K562 (cell line): ENCODE measurements at regions not wholly inside any gene's neighbourhood (a gene's known extent, or its start where the extent isn't known, plus 50 kb on each side); places are given as distances from the start of the nearest gene placed in this dataset.

Source experiments
- EZH2 ChIP-seq: IDR thresholded peaks from 2 replicates; pipeline ENCODE4 v1.6.1; 2012; ENCODE audit warnings: low read depth, mild to moderate bottlenecking, inconsistent platforms, low read length, borderline replicate concordance
- HMGXB4 ChIP-seq: sonication (generic); formaldehyde crosslinking; IDR thresholded peaks from 2 replicates; pipeline ENCODE4 v1.8.1; 2023; ENCODE audit warnings: mild to moderate bottlenecking, missing genetic modification reagents
- NR3C1 ChIP-seq: sonication (generic); formaldehyde crosslinking; IDR thresholded peaks from 2 replicates; pipeline ENCODE4 v1.8.1; 2022; ENCODE audit warnings: missing genetic modification reagents
- PHF8 ChIP-seq: fragments of 200-600 bp; sonication (generic); IDR thresholded peaks from 2 replicates; pipeline ENCODE4 v1.6.1; 2012; ENCODE audit warnings: mixed run types, mild to moderate bottlenecking, inconsistent platforms, low read length, moderate library complexity, borderline replicate concordance
- SRSF9 ChIP-seq: fragments of 200-400 bp; formaldehyde crosslinking; IDR thresholded peaks from 2 replicates; pipeline ENCODE4 v1.6.1; 2017; ENCODE audit warnings: low read depth, low read length, borderline replicate concordance
- TARDBP ChIP-seq: fragments of 450-650 bp; IDR thresholded peaks from 2 replicates; pipeline ENCODE4 v1.6.1; 2016
- ZNF444 ChIP-seq: fragments of 250-450 bp; sonication (Bioruptor Pico); IDR thresholded peaks from 2 replicates; pipeline ENCODE4 v1.4.0; 2020; ENCODE audit warnings: mild to moderate bottlenecking, moderate library complexity
- ZZZ3 ChIP-seq: fragments of 450-650 bp; IDR thresholded peaks from 2 replicates; pipeline ENCODE4 v1.6.1; 2016; ENCODE audit warnings: antibody characterized with exemption, mild to moderate bottlenecking, moderate library complexity
- TF ChIP-seq, protein P1 (sequence below), 2 experiments: fragments of 450-650 bp in 1 of 2; sonication (generic) in 1 of 2; formaldehyde crosslinking in 1 of 2; IDR thresholded peaks; 2 replicates each; pipeline versions ENCODE4 v1.7.1 to v1.9.0; 2016 to 2022; ENCODE audit warnings: inconsistent platforms in 1 of 2, mild to moderate bottlenecking in 1 of 2, missing genetic modification reagents in 1 of 2

DNA sequence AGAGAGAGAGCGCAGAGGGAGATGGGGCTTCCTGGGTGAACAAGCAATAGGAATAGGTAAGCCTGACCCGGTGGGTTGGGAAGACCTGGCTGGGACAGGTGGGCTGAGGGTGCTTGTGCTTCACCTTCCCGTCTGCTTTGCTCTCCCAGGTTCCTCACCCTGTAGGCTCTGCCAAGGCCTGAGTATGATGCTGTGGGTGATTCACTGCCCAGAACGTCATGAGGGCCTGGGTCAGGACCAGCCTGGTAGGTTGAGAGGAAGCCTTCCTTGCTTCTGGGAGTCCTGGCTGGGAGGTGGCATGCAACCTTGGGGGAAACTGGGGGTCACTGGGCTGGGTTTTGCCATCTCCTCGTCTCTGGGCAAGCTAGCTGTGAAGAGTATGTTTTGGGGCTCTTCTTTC is 220.2 kb upstream of the APCDD1 start:
- no peak for TF ChIP-seq EZH2
- no peak for TF ChIP-seq ZZZ3
- no peak for TF ChIP-seq HMGXB4
- TF ChIP-seq SRSF9 = no peak
- TF ChIP-seq TARDBP = no peak
- no peak for TF ChIP-seq ZNF444 (CRISPR knock-in tag)
- TF ChIP-seq NR3C1 (CRISPR knock-in tag) = no peak
- TF ChIP-seq, protein P1, sequence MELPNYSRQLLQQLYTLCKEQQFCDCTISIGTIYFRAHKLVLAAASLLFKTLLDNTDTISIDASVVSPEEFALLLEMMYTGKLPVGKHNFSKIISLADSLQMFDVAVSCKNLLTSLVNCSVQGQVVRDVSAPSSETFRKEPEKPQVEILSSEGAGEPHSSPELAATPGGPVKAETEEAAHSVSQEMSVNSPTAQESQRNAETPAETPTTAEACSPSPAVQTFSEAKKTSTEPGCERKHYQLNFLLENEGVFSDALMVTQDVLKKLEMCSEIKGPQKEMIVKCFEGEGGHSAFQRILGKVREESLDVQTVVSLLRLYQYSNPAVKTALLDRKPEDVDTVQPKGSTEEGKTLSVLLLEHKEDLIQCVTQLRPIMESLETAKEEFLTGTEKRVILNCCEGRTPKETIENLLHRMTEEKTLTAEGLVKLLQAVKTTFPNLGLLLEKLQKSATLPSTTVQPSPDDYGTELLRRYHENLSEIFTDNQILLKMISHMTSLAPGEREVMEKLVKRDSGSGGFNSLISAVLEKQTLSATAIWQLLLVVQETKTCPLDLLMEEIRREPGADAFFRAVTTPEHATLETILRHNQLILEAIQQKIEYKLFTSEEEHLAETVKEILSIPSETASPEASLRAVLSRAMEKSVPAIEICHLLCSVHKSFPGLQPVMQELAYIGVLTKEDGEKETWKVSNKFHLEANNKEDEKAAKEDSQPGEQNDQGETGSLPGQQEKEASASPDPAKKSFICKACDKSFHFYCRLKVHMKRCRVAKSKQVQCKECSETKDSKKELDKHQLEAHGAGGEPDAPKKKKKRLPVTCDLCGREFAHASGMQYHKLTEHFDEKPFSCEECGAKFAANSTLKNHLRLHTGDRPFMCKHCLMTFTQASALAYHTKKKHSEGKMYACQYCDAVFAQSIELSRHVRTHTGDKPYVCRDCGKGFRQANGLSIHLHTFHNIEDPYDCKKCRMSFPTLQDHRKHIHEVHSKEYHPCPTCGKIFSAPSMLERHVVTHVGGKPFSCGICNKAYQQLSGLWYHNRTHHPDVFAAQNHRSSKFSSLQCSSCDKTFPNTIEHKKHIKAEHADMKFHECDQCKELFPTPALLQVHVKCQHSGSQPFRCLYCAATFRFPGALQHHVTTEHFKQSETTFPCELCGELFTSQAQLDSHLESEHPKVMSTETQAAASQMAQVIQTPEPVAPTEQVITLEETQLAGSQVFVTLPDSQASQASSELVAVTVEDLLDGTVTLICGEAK (IDR thresholded peaks at IDR 0.05) = no peak
- TF ChIP-seq, protein P1 (CRISPR knock-in tag; IDR thresholded peaks at IDR 0.05) = no peak
- no peak for TF ChIP-seq PHF8
